CD4-positive, alpha-beta T cell treated with Interleukin-1 beta for 1 hour (primary cell): ENCODE measurements at regions not wholly inside any gene's neighbourhood (a gene's known extent, or its start where the extent isn't known, plus 50 kb on each side); places are given as distances from the start of the nearest gene placed in this dataset.

ENCODE experiments used
- DNase-seq, 2 donors: peaks; one replicate each; pipeline ENCODE4 v3.0.0-alpha.2; 2020 to 2022

DNA sequence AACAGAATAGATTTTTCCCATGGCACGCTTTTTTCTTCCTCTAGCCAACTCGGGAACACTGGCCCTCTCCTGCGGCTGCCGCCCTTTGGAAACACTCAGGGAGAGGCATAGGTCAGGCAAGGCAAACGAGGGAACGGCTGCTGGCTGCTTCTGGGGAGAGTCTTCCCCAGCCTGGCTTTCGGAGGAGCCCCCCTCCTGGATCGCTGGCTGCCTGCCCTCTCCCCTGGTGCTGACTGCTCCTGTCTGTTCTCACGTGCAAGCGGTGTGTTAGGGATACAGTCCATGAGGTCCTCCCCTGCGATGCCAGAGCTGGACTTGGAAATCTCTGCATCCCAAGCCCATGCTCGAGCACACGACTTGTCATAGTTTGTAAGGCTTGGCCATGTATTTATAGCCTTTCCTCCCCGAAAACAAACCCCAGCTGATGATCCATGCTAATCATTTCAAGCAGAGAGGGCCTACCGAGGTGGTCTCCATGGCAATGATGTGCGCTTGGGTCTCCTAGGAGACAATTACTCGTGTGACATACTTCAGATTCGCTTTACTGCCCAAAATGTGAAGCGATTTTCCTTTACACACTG, 315.6 kb upstream of the ATP10A start:
- no peak for DNase-seq

DNA sequence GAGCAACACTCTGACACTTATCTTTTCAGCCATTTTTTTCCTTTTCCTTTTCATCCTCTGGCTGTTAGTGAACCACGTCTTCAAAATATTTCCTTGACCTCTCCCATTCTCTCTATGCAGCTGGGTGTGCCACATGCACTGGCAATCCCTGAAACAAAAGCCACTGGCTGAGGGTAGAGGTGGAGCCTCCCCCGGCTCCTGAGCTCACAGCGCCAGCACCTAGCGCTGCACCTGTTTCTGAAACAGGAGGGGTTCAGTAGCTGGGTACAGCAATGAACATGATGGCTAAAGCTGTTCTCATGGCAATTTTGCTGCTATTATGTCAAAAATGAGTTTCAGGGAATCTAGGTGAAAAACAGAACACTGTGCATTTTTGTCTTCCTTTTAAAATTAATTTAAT, 314.7 kb upstream of the ATP10A start:
- DNase-seq = no peak

DNA sequence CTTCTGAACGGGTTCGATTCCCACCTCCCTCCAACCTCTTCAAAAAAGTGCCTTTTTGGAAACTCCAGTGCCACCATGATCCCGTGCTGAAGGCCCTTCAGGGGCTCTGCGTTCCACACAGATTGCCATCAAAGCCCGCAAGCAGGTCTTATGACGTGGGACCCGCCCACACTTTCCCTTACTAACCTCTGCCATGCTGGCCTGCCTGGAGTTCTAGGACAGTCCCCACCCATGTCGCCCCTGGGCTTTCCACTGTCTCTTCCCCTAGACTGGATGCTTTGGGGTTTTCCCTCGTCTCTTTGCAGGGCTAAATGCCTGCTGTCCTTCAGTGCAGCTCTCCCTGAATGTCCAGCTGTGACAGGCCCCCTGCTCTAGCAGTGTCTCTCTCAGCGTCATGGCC, 313.7 kb upstream of the ATP10A start:
- no peak for DNase-seq

DNA sequence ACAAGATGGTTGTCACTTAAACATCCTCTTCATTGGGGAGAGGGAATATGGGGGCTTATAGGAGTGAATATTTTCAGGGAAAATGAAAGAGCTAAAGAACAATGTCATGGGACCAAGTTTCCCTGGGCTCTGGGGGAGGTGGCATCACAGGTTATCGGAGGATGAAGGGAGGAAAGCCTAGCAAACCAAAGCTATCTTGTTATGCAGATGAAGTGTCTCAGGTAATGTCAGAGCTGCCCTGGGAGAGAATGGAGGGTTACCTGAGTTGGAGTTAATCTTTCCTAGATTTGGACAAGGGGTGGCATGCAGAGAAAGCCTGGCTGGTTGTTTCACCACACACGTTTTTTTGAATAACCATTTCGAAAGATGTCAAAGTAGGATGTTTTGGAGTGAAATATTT, 308.1 kb upstream of the ATP10A start:
- DNase-seq = no peak

DNA sequence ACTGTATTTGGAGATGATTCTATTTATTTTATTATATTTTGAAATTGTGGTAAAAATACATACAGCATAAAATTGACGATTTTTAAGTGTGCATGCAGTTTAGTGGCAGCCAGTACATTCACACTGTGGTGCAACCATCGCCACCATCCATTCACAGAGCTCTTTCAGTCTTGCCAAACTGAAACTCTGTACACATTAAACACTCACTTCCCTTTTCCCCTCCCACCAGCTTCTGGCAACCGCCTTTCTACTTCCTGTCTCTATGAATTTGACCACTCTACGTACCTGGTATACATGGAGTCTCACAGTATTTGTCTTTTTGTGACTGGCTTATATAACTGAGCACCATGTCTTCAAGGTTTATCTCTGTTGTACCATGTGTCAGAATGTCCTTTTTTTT, 303.3 kb upstream of the ATP10A start:
- DNase-seq = no peak

DNA sequence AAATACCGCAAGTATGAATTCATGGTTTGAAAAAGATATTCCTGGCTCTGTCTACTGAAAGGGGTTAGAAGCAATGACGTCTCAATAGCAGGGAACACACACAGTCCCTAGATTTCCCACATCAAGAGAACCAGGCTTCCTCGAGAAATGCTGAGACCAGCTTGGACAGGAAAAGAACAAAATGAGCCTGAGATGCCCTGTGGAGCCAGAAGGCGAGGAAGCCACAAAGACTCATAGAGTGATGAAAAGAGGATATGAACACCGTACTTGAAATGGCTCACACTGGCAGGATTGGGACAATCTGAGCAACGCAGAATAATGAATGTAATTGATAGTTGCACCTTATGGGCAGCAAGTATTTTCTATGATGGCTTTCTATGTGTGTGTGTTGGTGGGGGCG, 302.4 kb upstream of the ATP10A start:
- DNase-seq = no peak

DNA sequence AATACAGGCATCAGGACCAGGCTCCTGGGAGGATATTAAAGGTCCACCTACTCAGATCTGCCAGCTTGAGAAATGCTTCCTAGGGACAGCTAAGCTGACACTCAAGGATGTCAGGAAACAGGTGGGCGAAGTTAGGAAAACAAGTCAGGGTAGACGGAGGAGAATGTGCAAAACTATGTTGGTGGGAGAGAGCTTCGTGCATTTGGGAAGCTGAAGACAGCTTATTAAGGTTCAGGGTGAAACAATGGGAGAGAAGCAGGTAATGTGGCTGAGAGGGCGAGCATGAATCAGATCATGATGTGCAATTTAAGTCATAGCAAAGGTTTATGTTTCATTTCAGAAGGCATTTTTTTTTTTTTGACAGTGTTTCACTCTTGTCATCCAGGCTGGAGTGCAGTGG, 297.2 kb upstream of the ATP10A start:
- no peak for DNase-seq

DNA sequence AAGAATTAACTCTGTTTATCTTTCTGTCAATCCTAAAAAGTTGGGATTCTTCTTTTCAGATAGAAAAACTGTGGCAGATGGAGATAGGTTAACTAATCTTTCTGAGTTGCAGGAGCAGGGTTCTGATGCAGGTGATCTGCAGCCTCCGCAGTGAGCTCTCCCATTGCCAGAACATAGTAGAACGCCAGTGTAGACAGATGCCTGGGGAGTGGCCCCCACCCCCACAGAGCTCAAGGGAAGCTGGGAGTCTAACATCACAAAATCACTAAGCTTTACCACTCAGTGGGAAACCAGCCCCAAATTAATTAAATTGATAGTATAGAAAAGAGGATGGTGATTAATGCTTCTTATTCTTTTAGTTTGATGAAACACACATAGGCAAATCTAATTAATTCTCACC, 295.0 kb upstream of the ATP10A start:
- DNase-seq = no peak

DNA sequence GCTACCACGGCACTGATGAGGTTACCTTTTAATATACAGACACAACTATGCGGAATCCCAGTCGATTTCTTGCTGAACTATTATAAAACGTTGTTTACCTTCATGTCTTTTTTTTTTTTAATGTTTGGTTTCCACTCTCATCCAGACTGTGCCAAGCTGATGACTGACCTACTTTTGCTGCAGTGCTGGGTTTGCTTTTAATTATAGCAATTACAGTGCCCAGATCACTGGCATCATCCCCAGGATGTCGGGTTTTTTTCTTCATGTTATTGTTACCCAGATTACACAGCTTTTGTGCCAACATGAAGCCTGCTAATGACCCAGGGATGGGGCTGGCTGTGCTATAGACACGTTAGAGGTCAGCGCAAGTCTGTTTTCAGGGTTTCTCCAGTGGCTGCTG, 294.0 kb upstream of the ATP10A start:
- no peak for DNase-seq

DNA sequence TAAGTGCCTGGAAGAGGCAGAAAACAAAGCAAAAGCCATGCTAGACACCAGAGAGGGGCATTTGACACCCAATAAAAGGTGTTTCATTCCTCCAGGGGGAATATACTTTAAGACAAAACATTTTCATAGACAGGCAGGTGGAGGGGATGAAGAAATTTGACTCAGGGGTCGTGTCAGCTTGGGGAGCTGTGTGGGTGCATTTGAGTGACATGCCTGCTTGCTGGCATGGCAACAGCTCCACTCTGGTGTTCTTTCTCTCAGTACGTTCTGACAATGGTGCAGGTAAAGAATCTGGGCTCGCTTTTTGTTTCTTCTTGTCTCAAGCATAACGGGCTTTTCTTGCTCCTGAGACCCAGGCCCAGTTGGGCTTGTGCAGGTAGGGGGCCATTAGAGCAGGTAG, 292.9 kb upstream of the ATP10A start:
- DNase-seq = no peak

DNA sequence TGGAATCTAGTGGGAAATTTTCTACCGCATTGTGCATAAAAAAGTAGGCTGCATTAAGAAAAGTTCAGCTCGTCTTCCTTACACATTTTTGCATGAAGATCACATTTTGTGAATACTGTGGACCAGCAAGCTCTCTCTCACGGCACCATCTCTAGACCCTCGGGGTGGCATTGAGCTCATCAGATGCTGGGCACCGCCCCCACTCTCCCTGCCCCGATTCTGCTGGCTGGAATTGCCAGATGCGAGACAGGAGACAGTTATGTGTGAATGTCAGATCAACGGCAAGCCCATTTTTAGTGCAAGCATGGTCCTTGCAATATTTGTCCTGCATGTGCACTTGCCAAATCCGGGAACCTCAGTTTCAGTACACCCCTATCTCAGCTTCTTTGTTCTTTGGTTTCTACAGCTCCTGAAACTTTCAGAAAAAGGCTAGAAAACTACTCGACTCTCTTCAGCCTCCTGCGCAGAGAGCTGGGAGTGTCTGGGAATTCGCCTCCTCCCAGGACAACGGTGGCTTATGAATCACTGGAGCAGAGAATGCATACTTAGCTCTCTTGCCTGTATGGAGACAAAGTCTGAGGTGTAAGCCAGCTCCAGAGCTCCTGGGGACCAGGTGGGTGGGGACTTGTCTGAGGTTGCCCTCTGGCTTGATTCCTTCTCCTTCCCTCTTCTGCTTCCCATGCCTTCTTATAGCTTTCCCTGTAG, 285.2 kb upstream of the ATP10A start:
- no peak for DNase-seq

DNA sequence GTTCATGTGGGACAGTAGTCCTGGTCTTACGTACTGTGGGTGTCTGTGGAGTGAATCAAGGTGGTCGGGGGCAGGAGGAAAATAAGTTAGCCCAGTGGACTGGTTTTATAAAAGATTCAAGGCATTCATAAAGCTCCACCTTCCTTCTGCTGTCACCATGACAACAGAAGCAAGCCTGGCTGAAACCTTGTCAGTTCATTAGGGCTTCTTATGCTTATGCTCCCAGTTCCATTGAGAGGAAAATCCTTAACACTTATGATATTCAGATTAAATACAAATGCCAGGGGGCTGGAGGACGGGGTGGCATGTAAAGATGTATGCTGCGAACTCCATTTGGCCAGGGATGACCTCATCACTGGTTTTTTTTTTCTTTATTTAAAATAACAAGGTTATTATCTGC, 283.1 kb upstream of the ATP10A start:
- no peak for DNase-seq

DNA sequence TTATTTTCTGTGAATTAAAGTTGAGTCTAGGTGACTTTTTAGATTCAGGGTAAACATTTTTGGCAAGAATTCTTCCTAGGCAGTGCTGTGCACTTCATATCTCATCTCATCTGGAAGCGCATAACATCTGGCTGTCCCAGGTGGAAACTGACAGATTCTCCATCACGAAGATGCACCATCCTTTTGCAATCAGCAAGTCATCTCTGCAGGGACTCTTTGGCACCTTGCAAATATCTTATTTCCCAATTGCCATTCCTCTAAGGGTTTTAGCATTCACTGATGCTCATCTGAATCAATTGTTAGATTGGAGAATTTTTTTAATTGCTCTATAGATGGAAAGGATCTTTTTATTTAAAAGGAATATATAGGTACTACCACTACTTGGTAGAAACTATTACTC, 282.7 kb upstream of the ATP10A start:
- no peak for DNase-seq

DNA sequence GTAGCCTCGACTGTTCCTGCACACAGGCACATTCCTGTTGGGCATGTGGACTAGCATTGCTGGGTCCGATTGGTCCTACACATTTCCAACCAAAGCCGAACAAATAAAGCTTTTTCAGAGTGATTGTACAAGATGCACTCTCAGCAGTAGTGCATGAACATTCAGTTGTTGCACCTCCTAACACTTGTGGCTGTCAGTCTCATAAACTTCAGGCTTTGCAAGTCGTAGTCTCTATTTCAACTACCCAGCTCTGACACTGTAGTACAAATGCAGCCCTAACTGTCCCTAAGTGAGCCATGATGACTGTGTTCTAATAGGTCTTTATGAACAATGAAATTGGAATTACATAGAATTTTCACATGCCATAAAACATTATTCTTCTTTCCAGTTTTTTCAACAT, 281.7 kb upstream of the ATP10A start:
- no peak for DNase-seq

DNA sequence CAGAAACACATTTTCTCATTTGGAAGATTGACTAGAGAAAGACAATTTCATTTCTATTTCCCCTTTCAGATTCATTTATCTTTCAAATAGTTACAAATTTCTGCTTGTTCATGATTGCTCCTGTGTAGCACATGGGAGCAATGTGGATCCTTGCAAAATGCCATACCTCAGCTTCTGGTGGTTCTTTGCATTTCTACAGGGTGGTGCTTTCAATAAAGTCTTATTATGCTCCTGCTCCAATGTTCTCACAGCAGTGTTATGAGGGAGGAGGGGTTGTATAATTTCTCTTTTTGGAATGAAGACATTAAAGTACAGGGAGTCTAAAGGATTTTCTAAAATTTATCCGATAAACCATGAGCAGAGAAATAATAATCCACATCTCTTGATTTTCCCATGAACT, 280.1 kb upstream of the ATP10A start:
- DNase-seq = no peak

DNA sequence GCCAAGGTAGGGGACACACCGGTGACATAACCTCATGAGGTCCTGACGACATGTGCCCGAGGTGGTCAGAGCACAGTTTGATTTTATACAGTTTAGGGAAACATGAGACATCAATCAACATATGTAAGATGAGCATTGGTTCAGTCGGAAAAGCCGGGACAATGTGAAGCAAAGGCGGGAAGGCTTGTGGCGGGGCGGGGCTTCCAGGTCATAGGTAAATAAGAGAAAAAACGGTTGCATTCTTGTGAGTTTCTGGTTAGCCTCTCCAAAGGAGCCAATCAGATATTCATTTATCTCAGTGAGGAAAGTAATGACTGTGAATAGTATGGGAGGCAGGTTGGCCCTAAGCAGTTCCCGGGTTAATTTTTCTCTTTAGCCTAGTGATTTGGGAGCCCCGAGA, 271.7 kb upstream of the ATP10A start:
- no peak for DNase-seq

DNA sequence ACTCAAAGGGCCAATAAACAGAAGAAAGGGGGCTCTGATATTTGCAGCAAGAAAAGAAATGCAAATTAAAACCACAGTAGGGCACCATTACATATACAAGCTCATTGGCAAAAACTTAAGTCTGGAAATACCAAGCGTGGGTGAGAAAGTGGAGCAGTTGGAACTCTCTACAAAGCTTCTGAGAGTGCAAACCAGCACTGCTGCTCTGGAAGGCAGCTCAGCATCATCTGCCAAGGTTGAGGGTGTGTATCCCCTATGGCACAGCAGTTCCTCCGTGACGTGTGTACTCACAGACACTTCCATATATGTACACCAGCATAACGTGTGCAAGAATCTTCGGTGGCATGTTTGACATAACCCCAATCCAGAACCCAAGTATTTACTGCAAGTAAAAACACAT, 271.0 kb upstream of the ATP10A start:
- no peak for DNase-seq

DNA sequence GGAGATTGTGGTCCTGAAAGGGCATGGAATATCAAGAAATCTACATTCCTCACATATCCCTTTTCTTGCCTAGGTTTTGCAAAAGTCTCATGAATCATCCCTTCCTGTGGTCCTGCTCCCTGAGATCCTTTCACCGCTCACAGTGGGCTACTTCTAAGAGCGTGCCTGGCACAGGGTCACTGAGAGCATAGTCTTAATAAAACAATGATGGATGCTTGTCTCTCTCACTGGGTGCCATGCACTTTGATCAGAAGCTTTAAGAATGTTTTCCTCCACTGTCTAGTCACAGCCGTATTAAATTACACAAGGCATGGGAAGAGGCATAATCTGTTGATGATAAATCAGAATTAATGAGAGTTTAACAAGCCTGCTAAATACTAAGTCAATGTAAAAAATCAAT, 269.7 kb upstream of the ATP10A start:
- no peak for DNase-seq

DNA sequence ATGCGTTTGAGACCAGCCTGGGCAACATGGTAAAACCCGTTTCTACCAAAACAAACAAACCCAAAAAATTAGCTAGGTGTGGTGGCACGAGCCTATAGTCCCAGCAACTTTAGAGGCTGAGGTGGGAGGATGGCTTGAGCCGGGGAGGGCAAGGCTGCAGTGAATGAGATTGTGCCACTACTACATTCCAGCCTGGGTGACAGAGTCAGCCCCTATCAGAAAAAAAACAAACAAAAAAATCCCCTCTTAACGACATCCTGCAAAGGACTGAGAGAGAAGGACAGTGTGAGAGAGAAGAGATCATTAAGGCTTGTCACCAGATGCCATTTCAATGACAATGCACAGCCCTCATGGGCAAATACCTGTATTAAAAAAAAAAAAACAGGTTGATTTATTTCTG, 266.7 kb upstream of the ATP10A start:
- DNase-seq = no peak

DNA sequence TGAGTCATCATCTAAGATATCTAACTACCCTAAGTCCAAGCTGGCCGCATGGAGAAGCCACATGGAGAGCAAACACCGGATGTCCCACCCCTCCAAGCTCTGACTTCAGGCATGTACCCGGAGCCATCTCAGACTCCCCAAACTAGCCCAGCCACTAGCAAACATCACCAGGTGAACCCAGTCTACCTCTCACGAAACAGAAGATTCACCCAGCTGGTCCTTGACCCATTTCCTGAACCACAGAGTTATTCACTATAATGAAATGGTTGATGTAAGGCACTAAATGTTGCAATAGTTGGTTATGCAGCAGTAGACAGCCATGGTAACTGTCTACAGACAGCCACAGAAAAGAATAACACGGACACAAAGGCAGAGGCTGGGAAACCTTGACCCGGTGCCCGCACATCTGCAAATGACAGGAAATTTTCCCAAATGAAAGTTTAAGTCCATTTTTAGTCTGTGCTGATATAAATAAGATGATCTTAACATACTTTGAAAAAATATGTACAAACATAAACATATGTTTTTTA, 265.5 kb upstream of the ATP10A start:
- no peak for DNase-seq

DNA sequence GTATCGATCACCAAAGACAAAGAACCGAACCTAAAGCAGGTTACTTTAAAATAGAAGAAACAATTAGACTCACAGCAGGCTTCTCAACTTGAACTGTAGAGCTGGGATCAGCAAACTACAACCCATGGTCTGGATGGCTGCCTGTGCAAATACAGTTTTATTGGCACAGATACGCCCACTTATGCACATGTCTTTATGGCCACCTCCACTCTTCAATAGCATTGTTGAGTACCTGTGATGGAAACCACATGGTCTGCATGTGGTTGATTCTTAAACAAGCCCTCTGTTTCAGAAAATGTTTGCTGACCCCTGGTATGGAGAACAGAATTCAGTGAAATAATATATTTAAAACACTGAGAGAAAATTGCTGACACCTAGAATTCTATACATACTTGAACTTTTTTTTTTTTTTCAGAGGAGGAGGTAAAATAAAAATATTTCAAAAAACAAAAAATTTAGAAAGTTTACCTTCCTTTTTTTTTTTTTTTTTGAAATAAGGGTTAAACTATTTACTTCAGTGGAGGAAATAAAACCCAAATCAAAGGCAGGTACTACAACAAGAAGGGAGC, 263.8 kb upstream of the ATP10A start:
- no peak for DNase-seq

DNA sequence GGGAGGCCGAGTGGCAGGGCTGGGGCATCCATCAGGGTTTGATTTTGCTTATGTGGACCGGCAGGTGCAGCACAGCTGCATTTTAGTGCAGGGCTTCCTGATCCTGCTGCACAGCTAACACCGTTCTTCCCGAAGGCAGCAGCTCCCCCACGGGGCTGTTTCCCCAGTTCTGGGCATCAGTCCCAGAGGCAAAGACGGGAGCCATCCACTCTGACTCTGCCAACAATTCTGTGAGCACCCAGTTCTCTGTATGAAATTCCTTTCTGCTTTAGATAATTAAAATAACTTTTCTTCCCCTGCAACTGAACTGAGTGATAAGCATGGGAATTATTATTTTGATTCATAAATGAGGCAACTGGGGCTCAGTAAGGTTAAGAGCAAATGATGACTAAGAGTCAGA, 262.9 kb upstream of the ATP10A start:
- no peak for DNase-seq

DNA sequence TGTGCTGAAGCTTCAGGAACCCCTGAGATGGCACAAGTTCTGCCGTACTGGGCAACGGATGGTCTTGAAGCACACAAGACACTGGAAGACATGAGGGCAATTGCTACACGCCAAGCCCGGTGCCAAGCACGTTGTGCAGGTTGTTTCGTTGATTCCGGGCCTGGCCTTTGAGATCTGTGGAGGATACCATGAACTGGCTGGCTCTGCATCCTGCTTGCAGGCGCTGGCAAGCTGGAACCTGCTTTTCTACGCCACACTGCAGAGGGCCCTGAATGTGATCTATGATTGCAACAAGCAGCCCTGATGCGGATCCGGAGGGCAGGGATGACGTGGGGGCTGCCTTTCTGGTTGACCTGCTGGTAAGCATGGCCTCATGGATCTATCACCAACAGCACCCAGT, 262.5 kb upstream of the ATP10A start:
- no peak for DNase-seq

DNA sequence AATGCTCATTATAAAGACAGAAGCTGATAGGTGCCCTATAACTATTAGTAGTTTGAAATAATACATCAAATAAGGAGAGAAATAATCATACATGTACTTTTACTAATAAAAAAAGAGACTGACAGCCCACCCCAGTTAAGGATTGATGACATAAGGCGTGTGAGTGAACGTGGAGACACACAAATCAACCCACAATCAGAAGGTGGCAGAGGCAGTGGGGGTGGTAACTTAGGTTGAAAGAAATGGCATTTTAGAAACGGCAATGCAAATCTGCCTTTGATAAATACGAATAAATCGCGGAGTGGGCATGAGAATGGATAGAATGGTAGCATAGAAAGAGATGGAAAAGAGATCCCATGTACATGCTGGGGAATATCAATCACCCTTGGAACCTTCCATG, 256.2 kb upstream of the ATP10A start:
- no peak for DNase-seq
